Inferior parietal cortex (tissue), 1 donor: ENCODE measurements at regions not wholly inside any gene's neighbourhood (a gene's known extent, or its start where the extent isn't known, plus 50 kb on each side); places are given as distances from the start of the nearest gene placed in this dataset.
A peak's percentile ranks its signal among the peaks of the same experiment; 100 is the strongest.
"Not testable (repeated sequence)": the region's sequence is repeated elsewhere in the genome, so short reads cannot be mapped to it uniquely, and the experiment has no call there.

Experiments used
- DNase-seq: peaks from one replicate; pipeline ENCODE4 v3.0.0-alpha.2; 2016; ENCODE audit errors: extremely low spot score

DNA sequence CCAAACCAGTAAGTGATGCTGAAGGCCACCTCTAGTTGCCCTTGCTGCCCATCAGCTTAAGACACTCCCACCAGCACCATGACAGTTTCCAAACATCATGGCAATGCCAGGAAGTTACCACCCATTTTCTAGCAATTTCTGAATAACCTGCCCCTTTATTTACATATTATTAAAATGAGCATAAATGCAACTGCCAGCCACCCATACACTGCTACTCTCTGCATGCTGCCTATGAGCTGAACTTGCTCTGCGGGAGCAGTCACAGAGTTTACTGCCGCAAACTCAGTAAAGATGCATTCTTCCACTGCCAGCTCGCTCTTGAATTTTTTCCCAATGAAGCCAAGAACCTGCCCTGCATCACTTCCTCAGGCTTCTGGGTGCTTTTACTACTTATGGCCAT lies 212.6 kb downstream of the SH2D4B start:
- no peak for DNase-seq

DNA sequence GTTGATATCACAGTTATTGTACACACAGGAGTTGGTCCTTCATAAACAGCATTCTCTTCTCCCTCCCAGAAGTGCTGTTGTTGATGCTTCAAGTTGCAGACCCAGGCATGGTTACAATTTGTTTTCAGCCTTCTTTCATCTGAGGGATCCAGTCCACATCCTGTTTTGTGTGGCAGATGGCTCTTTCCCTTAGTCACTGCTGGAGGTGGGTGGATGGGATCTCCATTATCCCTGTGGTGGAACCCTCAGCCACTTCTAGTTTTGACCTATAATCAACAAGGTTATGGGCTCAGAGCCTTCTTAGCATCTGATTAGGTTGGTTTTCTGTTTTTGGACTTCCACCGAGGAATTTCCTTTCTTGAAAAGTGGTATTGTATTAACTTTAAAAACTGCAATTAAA lies 214.2 kb downstream of the SH2D4B start:
- DNase-seq, result no peak

DNA sequence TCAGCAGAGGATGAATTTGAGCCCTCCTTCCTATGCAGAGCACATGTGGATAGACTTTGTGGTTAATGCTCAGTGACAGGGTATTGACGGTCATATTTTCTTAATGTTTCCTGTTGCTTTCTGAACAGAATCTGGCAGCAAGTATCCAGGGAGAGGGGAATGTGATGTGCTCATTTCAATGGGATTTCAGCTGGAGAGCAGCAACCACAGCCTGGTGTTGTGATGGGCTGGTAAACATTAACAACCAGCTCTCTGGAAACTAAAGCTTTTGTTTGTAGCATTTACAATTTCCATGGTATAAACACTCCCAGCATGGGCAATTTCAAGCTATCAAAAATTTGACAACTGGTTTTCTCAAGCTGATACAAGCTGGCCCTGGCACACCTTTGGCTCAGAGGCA lies 215.9 kb downstream of the SH2D4B start:
- no peak for DNase-seq

DNA sequence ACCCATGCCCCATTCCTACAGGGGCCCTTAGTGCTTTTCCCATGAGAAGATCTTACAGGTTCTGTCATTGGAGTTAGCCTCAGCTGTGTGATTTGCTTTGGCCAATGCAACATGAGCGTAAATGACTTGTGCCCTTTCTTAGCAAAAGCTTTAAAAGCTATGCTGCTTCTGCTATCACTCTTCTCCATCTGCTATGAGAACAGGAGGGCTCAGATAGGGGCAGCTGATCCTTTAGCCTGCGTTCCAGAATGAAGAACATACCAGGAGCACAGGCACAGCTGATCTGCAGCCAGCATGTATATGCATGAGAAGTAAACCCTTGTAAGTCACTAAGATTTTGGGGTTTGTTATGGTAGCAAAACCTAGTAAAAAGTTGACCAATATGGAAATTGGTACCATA lies 218.2 kb downstream of the SH2D4B start:
- no peak for DNase-seq

DNA sequence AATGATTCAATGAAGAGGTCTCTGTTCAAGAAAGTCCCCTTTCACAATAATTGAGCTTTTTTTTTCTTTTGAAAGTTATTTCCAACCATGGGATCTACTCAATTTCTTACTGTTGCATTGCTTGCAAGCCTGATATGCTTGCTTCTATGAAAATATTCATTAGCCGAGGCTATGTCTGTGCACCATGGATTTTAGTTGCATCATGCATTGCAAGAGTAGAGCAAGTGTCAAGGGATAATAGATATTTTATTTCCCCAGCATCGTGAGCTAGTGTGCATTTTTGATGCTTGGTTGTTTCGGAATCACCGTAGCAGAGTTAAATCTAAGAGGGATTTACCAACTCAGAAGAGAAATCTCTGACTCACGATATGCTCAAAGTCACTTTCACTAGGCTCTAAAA lies 222.0 kb downstream of the SH2D4B start:
- no peak for DNase-seq

DNA sequence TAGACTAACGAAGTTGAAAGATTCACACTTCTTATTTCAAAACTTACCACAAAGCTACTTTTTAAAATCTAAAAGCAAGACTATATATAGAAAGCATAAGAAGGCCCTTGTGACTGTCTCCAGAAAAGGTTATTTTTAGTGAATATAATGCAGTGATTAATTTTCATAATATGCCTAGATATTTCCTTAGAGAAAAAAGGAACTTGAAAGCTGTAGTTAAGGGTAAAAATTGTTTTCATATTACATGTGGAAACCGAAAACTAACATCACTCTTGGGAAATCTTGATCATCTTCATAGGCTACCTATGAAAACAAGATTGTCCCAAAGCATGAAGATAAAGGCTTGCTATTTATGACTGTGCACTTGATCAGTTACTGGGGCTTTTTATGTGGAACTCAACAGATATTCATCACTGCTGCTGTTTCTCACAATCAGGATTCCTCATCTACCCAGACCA lies 223.2 kb downstream of the SH2D4B start:
- no peak for DNase-seq

DNA sequence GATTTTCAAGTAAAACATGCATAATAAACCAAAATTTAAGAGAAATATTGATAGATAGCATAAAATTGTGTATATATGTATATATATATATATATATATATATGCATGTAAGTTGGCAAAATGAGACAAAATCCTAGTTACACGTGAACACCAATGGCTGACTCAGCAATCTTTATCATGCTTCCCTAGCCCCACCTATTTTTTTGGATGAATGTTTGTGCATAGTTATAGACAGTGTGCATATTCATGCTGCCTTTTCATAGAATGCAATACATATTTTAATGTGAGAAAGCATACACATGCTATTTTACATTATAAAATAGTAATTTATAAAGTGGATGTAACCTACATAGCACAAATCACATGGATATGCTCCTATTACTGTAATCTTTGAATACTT lies 230.3 kb downstream of the SH2D4B start:
- no peak for DNase-seq

DNA sequence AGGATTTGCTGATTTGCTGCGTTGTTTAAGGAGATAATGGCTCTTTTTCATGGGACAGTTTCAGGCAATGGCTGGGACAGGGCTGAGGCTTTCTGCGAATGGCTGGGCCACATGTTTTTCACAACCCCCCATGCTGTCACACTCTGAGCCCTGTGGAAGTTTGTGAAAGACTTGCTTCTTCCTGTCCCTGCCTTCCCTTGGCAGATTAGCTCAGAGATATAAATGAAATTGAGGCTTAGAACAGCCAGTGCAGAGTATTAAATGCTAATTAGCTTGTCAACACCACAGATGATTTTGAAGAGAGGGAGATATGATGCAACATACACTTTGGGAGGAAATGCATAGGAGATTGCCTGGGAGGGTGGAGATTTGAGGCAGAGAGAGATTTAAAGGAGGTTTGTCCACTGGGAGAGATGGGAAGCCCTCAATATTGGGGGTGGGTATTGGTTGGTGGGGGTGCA lies 232.0 kb downstream of the SH2D4B start:
- no peak for DNase-seq

DNA sequence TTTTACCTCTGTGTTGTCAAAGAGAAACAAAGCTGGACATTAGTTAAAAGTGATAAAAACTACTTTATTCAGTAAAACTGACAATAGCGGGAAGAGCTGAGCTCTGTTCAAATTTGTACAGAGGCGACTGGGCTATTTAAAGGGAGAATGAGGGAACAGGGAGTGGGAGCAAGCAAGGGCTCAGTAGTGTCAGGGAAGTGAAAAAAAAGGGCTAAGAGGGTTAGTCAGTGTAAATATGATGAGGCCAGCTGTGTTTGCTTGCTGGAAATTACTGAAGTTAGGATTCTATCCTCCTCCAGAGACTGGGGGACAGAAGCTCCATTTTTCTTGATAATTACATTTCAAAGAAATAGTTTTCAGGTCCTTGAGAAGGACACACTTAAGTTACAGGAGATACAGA lies 232.5 kb downstream of the SH2D4B start:
- no peak for DNase-seq

DNA sequence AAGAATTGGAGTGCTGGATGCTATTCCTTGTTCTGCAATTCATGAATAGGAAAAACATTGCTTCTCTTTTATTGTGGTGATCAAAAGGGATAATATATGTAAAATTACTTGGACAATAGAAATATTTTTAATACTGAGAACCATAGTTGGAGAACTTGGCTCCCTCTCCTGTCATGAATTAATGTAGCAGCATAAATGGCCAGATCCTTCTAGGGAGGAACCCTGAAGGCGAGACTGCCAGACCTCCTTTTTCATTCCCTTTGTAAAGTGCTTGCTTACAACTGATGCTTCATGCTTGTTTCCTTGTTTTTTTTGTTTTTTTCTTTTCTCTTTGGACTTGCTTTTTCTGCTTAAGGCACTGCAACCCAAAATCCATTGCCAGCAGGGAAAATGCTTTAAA lies 233.6 kb downstream of the SH2D4B start:
- DNase-seq, result no peak

DNA sequence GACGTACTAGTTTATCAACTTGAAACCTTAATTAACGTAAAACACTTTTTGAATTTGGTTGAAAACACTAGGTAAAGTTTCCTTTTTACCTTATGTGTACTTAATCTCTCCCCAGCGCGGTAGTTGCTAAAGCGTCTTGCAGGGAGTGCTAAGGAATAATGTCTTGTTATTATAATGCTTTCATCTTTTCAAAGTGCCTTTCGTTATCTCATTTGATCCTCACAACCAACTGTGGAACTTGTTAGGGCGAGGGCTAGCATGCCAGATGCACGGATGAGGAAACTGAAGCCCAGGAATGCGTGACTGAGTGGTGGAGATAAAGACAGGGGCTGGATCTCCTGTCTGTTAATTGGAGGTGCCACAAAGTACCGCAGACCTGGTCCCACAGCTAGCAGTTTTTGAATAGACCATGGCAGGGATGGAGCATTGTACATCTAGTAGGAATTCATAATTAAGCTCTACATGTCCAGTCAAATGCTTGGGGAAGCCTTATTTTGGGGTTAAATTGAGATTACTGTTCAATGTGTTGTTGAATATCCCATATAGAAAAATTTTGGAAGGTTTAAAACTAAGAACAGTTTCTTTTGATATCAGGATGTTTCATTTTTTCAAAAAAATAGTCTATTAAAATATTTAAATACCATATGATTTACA lies 234.3 kb downstream of the SH2D4B start:
- DNase-seq, result peak; percentile 23

DNA sequence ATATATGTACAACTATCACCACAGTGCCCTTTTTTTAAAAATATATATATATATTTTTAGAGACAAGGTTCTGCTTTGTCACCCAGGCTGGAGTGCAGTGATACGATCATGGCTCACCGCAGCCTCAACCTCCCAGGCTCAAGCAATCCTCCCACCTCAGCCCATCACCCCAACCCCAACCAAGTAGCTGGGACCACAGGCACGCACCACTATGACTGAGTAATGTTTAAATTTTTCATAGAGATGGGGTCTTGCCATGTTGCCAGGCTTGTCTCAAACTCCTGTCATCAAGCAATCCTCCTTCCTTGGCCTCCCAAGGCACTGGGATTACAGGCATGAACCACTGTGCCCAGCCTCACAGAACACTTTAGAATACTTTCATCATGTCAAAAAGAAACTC lies 234.9 kb downstream of the SH2D4B start:
- DNase-seq, result no peak

DNA sequence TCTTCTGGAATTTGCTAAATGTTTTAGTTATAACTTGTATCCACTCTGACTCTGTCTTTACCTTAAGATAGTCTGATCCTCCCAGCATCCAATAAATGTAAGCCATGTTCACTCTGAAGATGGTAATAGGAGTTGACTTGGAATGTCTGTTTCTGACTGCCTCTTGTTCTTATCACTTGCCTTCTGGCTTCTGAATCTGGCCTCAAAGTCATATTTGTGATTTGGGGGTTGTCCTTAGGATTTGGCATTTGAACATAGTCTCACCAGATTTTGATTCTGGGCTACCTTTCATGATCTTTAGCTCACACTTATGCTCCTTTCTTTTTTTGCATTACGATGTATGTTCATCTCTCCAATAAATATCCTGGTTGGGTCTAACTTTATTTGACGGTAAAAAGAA lies 247.0 kb downstream of the SH2D4B start:
- DNase-seq, result no peak

DNA sequence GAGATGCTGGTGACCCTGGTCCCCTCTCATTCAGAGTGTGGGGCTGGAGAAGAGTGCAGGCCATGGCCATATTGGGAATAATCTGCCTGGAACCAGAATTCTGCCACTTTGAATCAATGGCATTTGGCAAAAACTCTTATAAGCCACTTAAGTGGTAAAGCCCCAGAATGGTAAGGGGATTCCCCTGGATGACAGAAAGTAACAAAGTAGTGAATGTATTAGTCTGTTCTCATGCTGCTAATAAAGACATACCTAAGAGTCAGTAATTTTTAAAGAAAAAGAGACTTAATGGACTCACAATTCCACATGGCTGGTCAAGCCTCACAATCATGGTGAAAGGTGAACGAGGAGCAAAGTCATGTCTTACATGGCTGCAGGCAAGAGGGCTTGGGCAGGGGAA lies 248.6 kb downstream of the SH2D4B start:
- DNase-seq, result no peak

DNA sequence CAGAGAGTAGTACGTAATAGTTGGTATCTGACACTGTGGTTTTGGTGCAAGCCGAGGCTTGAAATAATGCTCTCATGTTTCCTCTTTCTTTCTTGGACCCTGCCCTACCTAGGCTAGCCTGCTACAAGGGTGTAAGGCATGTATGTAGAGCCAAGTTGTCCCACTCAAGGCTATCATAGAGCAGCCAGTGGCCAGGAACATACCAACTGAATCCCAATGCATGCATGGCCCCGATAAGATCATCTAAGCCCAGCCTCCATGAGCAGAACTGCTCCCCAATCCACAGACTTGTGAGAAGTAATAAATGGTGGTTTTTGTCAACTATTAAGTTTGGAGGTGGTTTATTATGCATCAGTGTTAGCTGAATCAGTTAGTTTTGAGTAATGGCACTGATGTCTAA lies 250.2 kb downstream of the SH2D4B start:
- DNase-seq, result no peak

DNA sequence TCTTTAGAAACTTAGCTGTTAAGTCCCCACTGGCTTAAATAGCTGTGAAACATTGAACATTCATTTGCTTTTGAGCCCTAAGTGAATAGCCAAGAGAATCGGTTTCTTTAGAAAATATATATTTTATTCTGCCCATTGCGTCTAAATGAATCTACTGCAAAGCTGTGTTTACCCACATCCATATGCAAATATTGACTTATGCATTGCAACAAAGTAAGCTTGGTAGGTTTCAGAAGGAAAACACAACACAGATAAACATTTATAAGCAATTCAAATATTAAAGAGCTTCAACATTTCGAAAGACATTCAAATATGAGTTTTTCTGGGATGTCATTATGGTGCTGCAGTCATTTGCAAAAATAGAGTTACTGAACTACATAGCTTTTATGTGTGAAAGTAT lies 257.3 kb downstream of the SH2D4B start:
- DNase-seq, result no peak

DNA sequence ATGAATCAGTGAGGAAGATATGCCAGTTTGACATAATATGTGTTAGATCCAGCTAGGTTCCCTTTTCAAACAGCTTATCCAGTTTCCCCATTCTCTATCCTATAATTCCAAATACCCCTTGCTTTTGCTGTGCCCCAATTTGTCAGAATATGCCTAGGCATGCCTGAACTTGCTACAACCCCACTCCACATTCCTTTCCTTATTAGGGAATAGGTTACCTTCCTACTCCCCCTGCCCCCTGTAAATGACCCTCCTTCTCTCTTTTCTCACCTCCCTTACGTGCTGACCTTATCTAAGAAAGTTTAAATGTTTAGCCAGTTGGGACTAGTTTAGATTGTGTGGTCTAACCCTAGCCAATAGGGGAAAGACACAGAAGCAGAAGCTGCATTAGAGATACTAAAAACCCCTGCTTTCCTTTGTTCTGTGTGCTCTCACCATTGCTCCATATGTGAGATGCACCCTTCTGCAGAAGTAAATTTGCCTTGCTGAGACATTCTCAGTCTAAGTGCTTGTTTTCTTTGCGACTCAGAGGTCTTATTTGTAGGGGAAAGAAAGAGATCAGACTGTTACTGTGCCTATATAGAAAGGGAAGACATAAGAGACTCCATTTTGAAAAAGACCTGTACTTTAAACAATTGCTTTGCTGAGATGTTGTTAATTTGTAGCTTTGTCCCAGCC lies 267.8 kb downstream of the SH2D4B start:
- DNase-seq, result no peak

DNA sequence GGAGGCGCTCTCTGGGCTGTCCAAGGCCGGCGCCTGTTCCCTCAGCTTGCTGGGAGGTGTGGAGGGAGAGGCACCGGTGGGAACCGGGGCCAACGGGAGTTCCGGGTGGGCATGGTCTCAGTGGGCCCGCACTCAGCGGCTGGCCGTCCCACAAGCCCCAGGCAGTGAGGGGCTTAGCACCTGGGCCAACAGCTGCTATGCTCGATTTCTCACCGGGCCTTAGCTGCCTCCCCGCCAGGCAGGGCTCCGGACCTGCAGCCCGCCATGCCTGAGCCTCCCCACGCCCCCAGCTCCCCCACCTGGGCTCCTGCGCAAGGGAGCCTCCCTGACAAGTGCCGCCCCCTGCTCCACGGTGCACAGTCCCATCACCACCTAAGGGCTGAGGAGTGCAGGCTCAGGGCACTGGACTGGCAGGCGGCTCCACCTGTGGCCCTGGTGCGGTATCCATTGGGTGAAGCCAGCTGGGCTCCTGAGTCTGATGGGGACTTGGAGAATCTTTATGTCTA lies 276.5 kb downstream of the SH2D4B start:
- no peak for DNase-seq

DNA sequence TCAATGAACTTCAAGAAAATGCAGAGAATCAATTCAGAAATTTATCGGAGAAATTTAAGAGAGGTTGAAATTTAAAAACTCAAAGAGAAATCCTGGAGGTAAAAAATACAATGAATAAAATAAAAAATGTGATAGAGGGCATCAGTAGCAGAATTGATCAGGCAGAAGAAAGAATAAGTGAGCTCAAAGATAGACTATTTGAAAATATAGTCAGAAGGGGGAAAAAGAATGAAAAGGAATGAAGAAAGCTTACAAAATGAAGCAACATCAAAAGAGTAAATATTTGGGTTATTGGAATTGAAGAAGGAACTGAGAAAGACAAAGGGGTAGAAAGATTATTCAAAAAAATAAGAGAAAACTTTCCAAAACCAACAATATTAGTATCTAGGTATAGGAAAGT lies 291.4 kb downstream of the SH2D4B start:
- no peak for DNase-seq

DNA sequence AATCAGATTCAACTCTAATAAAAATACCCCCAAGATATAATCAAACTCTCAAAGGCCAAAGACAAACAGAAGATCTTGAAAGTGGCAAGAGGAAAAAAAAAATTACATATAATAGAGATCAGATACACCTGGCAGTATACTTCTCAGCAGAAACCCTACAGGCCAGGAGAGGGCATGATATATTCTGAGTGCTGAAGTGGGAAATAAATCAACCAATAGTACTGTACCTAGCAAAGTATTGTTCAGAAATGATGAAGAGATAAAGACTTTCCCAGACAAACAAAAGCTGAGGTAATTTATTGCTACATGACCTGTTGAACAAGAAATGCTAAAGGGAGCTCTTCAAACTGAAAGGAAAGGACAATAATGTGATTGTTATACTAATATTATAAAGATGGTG lies 291.9 kb downstream of the SH2D4B start:
- DNase-seq, result no peak

DNA sequence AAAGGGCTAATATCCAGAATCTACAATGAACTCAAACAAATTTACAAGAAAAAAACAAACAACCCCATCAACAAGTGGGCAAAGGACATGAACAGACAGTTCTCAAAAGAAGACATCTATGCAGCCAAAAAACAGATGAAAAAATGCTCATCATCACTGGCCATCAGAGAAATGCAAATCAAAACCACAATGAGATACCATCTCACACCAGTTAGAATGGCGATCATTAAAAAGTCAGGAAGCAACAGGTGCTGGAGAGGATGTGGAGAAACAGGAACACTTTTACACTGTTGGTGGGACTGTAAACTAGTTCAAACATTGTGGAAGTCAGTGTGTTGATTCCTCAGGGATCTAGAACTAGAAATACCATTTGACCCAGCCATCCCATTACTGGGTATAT lies 295.0 kb downstream of the SH2D4B start:
- DNase-seq, result not testable (repeated sequence)

DNA sequence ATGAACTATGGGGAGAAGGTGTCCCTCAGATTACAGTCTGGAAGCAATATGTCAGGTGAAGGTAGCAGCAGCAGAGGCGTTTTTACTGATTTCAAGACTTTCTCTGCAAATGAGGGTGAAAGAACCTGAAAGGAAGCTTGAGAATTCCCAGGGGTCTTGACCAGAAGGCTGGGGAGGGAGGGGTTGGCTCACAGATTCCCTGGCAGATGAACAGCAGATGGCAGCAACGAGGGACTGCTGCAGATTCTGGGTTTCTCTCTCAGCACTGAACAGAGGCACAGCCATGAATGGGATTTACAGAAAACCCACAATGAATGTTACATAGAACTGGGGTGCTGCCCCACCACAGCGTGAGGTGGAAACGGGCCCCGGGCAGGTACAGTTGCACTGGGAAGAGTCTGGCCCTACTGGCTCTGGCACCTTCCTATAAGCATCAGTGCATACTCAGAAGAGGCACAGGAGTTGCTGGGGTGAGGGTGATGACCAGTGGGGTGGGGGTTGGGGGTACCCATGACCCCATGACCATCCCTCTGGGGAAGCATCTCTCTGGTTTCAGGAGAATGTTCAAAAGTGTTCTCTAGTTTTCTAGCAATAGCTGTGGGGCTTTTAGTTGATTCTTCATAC lies 317.8 kb downstream of the SH2D4B start:
- no peak for DNase-seq

DNA sequence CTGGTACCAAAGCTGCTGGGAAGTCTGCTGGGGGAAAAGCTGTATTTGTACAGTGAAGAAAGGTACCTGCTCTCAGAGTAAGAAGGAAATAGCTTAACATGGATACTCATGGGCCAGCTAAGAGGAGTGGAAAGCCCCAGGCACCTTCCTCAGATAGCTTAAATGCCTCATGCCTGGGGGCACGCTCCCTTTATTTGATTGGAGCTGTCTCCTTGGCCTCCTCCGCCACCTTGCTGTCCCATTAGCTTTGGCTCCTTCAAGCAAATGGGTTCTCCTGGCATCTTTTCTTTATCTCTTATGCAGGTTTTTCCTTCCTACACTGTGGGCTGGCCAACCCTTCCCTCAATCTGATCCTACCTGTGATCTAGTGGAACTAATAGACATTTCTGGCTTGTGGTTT lies 318.5 kb downstream of the SH2D4B start:
- no peak for DNase-seq
